ENCODE measurements at regions not wholly inside any gene's neighbourhood (a gene's known extent, or its start where the extent isn't known, plus 50 kb on each side); places are given as distances from the start of the nearest gene placed in this dataset.

- DNase-seq = no peak
These were observed 136.9 kb downstream of the SLC38A1 start for GRCh38 chr12:46131732-46132469.

- DNase-seq = no peak
These were observed 137.3 kb upstream of the SCAF11 start for GRCh38 chr12:46127656-46128055.

- DNase-seq = no peak
These were observed 135.8 kb upstream of the SCAF11 start for GRCh38 chr12:46126050-46126727.

GRCh38 chr12:46124848-46125619 lies 134.7 kb upstream of the SCAF11 start:
- DNase-seq = peak; percentile 95

GRCh38 chr12:46124132-46124847 lies 133.9 kb upstream of the SCAF11 start:
- DNase-seq = no peak

- no peak for DNase-seq
These were observed 122.0 kb upstream of the SCAF11 start for GRCh38 chr12:46112364-46112763.

- no peak for DNase-seq
These were observed 121.3 kb upstream of the SCAF11 start for GRCh38 chr12:46111715-46112114.

GRCh38 chr12:46110928-46111699 lies 120.7 kb upstream of the SCAF11 start:
- DNase-seq = no peak

GRCh38 chr12:46110223-46110611 lies 119.8 kb upstream of the SCAF11 start:
- DNase-seq = no peak

GRCh38 chr12:46109343-46110222 lies 119.2 kb upstream of the SCAF11 start:
- DNase-seq = no peak

- DNase-seq = no peak
These were observed 118.3 kb upstream of the SCAF11 start for GRCh38 chr12:46108721-46109120.

GRCh38 chr12:46107591-46107990 lies 117.2 kb upstream of the SCAF11 start:
- DNase-seq = no peak

GRCh38 chr12:46105735-46106134 lies 115.4 kb upstream of the SCAF11 start:
- no peak for DNase-seq

- no peak for DNase-seq
These were observed 113.4 kb upstream of the SCAF11 start for GRCh38 chr12:46103559-46104383.

- DNase-seq = no peak
These were observed 111.1 kb upstream of the SCAF11 start for GRCh38 chr12:46101485-46101869.

- DNase-seq = no peak
These were observed 110.4 kb upstream of the SCAF11 start for GRCh38 chr12:46100551-46101484.

- no peak for DNase-seq
These were observed 99.2 kb upstream of the SCAF11 start for GRCh38 chr12:46089414-46090162.

GRCh38 chr12:46087916-46088439 lies 97.6 kb upstream of the SCAF11 start:
- no peak for DNase-seq
